Bronchial epithelial cell (primary cell): ENCODE measurements at regions not wholly inside any gene's neighbourhood (a gene's known extent, or its start where the extent isn't known, plus 50 kb on each side); places are given as distances from the start of the nearest gene placed in this dataset.

Experiments used
- DNase-seq: peaks from one replicate; pipeline ENCODE4 v3.0.0-alpha.2; 2010; ENCODE audit warnings: low read depth
- FAIRE-seq: peaks from 2 replicates; lab custom pipeline; 2011; peaks lifted over from hg19 to GRCh38; lab: Jason Lieb, UNC
- H3K27me3 ChIP-seq: 2 replicates; pipeline ENCODE4 v1.5.1; 2011; ENCODE audit warnings: low read length; ENCODE audit not compliant: control insufficient read depth, insufficient read depth
- H3K36me3 ChIP-seq: 2 replicates; pipeline ENCODE4 v1.5.1; 2011; ENCODE audit warnings: low read length; ENCODE audit not compliant: control insufficient read depth, insufficient read depth
- H3K4me3 ChIP-seq: 2 replicates; pipeline ENCODE4 v1.5.1; 2011; ENCODE audit warnings: mild to moderate bottlenecking, low read depth, low read length, control low read depth
- CTCF ChIP-seq: IDR thresholded peaks from 2 replicates; pipeline ENCODE4 v1.5.1; 2011; ENCODE audit warnings: mild to moderate bottlenecking, moderate library complexity, low read length, control low read depth, inconsistent platforms; ENCODE audit not compliant: insufficient read depth, severe bottlenecking

- DNase-seq (peak; percentile 91), FAIRE-seq (no peak)
- no peak overlapping the region for H3K4me3 ChIP-seq
- no peaks in the 10 kb centered on the region for H3K36me3 ChIP-seq
- H3K27me3 ChIP-seq, result no peaks in the 10 kb centered on the region
- TF ChIP-seq CTCF, result no peak
These were observed 965.2 kb upstream of the FANCL start for GRCh38 chr2:59206361-59206760.

- DNase-seq (peak; percentile 17), FAIRE-seq (no peak)
- TF ChIP-seq CTCF, result no peak
- no peaks in the 10 kb centered on the region for H3K27me3 ChIP-seq
- no peak overlapping the region for H3K4me3 ChIP-seq
- H3K36me3 ChIP-seq, result no peaks in the 10 kb centered on the region
These were observed 962.9 kb upstream of the FANCL start for GRCh38 chr2:59204040-59204439.

- no peak overlapping the region for H3K4me3 ChIP-seq
- no peak for TF ChIP-seq CTCF
- no peaks in the 10 kb centered on the region for H3K36me3 ChIP-seq
- no peaks in the 10 kb centered on the region for H3K27me3 ChIP-seq
- FAIRE-seq, result no peak
- peak; percentile 31 for DNase-seq
These were observed 955.4 kb upstream of the FANCL start for GRCh38 chr2:59196491-59196890.

- H3K27me3 ChIP-seq, result no peaks in the 10 kb centered on the region
- no peak for TF ChIP-seq CTCF
- no peak overlapping the region for H3K4me3 ChIP-seq
- H3K36me3 ChIP-seq, result no peaks in the 10 kb centered on the region
- FAIRE-seq (no peak), DNase-seq (no peak)
These were observed 954.7 kb upstream of the FANCL start for GRCh38 chr2:59195851-59196250.

- H3K27me3 ChIP-seq, result no peaks in the 10 kb centered on the region
- FAIRE-seq (no peak), DNase-seq (no peak)
- H3K36me3 ChIP-seq, result no peaks in the 10 kb centered on the region
- H3K4me3 ChIP-seq, result no peak overlapping the region
- TF ChIP-seq CTCF, result no peak
These were observed 950.7 kb upstream of the FANCL start for GRCh38 chr2:59191781-59192180.

- no peak for TF ChIP-seq CTCF
- DNase-seq (no peak), FAIRE-seq (no peak)
- Histone ChIP-seq H3K36me3 (no peaks in the 10 kb centered on the region), H3K27me3 (no peaks in the 10 kb centered on the region), H3K4me3 (no peak overlapping the region)
These were observed 949.4 kb upstream of the FANCL start for GRCh38 chr2:59190518-59190917.
